ENCODE measurements at regions not wholly inside any gene's neighbourhood (a gene's known extent, or its start where the extent isn't known, plus 50 kb on each side); places are given as distances from the start of the nearest gene placed in this dataset.

DNA sequence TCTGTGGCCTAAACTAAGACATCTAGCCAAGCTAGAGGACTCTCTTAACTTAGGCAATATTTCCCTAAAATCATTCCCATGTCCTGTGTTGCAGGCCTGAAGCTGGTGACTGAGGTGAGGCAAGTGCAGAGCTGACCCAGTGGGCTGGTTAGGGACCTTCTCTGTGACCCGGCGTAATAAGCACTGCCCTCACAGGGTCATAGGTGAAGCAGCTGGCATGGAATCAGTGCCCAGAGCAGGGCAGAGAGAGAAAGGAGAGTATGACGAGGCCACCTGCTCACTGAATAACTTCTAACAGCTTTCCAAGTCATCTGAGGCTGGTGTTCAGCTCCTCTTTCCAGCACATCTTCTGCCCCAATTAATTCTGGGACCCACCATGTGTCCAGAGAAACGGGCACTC lies 197.0 kb downstream of the ANAPC1 start:
- POLR2A ChIA-PET: interaction anchor here (1.8 kb wide), 1 partner anchor 9 kb away, joined by 7 read pairs; no protein-coding TSS in a partner anchor
- Histone ChIP-seq H3K79me2 (ENCODE audit: insufficient read depth, low read depth, low read length) (no peaks in the 10 kb centered on the region), H3K9me3 (ENCODE audit: low read length) (no peaks in the 10 kb centered on the region), H3K4me3 (ENCODE audit: low read depth, low read length, poor library complexity, severe bottlenecking) (no peak overlapping the region), H3K4me1 (ENCODE audit: insufficient read depth, low read length, poor library complexity, severe bottlenecking) (peaks cover 14% of the 10 kb centered on the region), H4K20me1 (ENCODE audit: insufficient read depth, low read length) (no peaks in the 10 kb centered on the region), H3K27ac (ENCODE audit: low read depth, low read length, poor library complexity, severe bottlenecking) (no peak overlapping the region), H3K36me3 (ENCODE audit: insufficient read depth, low read length) (no peaks in the 10 kb centered on the region), H2AFZ (ENCODE audit: low read length) (no peak overlapping the region), H3K9me2 (ENCODE audit: insufficient read depth, low read length) (no peaks in the 10 kb centered on the region), H3K4me2 (ENCODE audit: low read length) (no peak overlapping the region)
- BruUV-seq (replicated peaks): no TSS peak
- TF ChIP-seq, protein P1, sequence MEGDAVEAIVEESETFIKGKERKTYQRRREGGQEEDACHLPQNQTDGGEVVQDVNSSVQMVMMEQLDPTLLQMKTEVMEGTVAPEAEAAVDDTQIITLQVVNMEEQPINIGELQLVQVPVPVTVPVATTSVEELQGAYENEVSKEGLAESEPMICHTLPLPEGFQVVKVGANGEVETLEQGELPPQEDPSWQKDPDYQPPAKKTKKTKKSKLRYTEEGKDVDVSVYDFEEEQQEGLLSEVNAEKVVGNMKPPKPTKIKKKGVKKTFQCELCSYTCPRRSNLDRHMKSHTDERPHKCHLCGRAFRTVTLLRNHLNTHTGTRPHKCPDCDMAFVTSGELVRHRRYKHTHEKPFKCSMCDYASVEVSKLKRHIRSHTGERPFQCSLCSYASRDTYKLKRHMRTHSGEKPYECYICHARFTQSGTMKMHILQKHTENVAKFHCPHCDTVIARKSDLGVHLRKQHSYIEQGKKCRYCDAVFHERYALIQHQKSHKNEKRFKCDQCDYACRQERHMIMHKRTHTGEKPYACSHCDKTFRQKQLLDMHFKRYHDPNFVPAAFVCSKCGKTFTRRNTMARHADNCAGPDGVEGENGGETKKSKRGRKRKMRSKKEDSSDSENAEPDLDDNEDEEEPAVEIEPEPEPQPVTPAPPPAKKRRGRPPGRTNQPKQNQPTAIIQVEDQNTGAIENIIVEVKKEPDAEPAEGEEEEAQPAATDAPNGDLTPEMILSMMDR (conservative IDR thresholded peaks at IDR 0.05; ENCODE audit: low read length): no peak
- no peak for TF ChIP-seq EZH2phosphoT487 (IDR thresholded peaks at IDR 0.05; ENCODE audit: borderline replicate concordance, low read depth, low read length)
- no peak for DNase-seq (ENCODE audit: low spot score)
- CTCF ChIA-PET (ENCODE audit: unreplicated experiment): no interaction called here
- intact Hi-C loops (cut with micrococcal nuclease; ENCODE audit: unreplicated experiment): no loop called here

DNA sequence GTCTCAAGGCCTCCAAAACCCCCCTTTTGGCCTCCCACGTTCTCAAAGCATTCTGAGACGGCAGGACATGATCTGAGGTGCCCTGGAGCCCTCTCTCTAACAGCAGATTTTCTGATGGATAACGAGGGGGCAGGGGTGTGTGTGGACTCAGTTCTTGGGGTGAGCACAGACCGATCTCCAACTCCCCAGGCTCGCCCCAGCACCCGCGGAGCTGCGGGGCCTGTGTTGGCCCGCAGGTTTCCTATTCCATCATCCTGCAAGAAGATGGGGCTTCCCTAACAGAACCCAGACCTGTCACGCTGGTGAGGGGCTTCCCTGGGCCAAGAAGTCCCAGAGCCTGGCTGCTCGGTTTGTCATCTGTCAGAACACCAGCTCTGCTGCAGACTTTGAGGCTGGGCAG lies 196.1 kb downstream of the ANAPC1 start:
- POLR2A ChIA-PET: interaction anchor here (1.8 kb wide), 1 partner anchor 10 kb away, joined by 7 read pairs; no protein-coding TSS in a partner anchor
- DNase-seq (ENCODE audit: low spot score): no peak
- intact Hi-C loops (cut with micrococcal nuclease; ENCODE audit: unreplicated experiment): no loop called here
- Histone ChIP-seq H3K4me1 (ENCODE audit: insufficient read depth, low read length, poor library complexity, severe bottlenecking) (peaks cover 14% of the 10 kb centered on the region), H3K9me2 (ENCODE audit: insufficient read depth, low read length) (no peaks in the 10 kb centered on the region), H2AFZ (ENCODE audit: low read length) (no peak overlapping the region), H3K4me3 (ENCODE audit: low read depth, low read length, poor library complexity, severe bottlenecking) (no peak overlapping the region), H3K27ac (ENCODE audit: low read depth, low read length, poor library complexity, severe bottlenecking) (no peak overlapping the region), H3K4me2 (ENCODE audit: low read length) (no peak overlapping the region), H4K20me1 (ENCODE audit: insufficient read depth, low read length) (no peaks in the 10 kb centered on the region), H3K36me3 (ENCODE audit: insufficient read depth, low read length) (no peaks in the 10 kb centered on the region), H3K9me3 (ENCODE audit: low read length) (no peaks in the 10 kb centered on the region), H3K79me2 (ENCODE audit: insufficient read depth, low read depth, low read length) (no peaks in the 10 kb centered on the region)
- no TSS peak for BruUV-seq (replicated peaks)
- TF ChIP-seq, protein P1 (conservative IDR thresholded peaks at IDR 0.05; ENCODE audit: low read length): no peak
- TF ChIP-seq EZH2phosphoT487 (IDR thresholded peaks at IDR 0.05; ENCODE audit: borderline replicate concordance, low read depth, low read length): no peak
- CTCF ChIA-PET (ENCODE audit: unreplicated experiment): no interaction called here

GRCh38 chr2:111688482-111688881 lies 195.5 kb downstream of the ANAPC1 start:
- no peak overlapping the region for H2AFZ ChIP-seq (ENCODE audit: low read length)
- no peak overlapping the region for H3K4me3 ChIP-seq (ENCODE audit: low read depth, low read length, poor library complexity, severe bottlenecking)
- H3K9me2 ChIP-seq (ENCODE audit: insufficient read depth, low read length): no peaks in the 10 kb centered on the region
- H3K36me3 ChIP-seq (ENCODE audit: insufficient read depth, low read length): no peaks in the 10 kb centered on the region
- ChIA-PET POLR2A (interaction anchor here (1.8 kb wide), 1 partner anchor 10 kb away, joined by 7 read pairs; no protein-coding TSS in a partner anchor), CTCF (ENCODE audit: unreplicated experiment) (no interaction called here)
- H3K4me2 ChIP-seq (ENCODE audit: low read length): no peak overlapping the region; the same call in 1 of the 2 replicates
- H3K4me1 ChIP-seq (ENCODE audit: insufficient read depth, low read length, poor library complexity, severe bottlenecking): peaks cover 14% of the 10 kb centered on the region
- TF ChIP-seq, protein P1 (conservative IDR thresholded peaks at IDR 0.05; ENCODE audit: low read length): no peak
- TF ChIP-seq EZH2phosphoT487 (IDR thresholded peaks at IDR 0.05; ENCODE audit: borderline replicate concordance, low read depth, low read length): no peak
- intact Hi-C loops (cut with micrococcal nuclease; ENCODE audit: unreplicated experiment): no loop called here
- H3K27ac ChIP-seq (ENCODE audit: low read depth, low read length, poor library complexity, severe bottlenecking): no peak overlapping the region
- no TSS peak for BruUV-seq (replicated peaks)
- no peaks in the 10 kb centered on the region for H3K79me2 ChIP-seq (ENCODE audit: insufficient read depth, low read depth, low read length)
- no peaks in the 10 kb centered on the region for H4K20me1 ChIP-seq (ENCODE audit: insufficient read depth, low read length)
- no peak for DNase-seq (ENCODE audit: low spot score)
- no peaks in the 10 kb centered on the region for H3K9me3 ChIP-seq (ENCODE audit: low read length)
